Prostate gland (tissue), 2 donors: ENCODE measurements at regions not wholly inside any gene's neighbourhood (a gene's known extent, or its start where the extent isn't known, plus 50 kb on each side); places are given as distances from the start of the nearest gene placed in this dataset.
"Not testable (repeated sequence)": the region's sequence is repeated elsewhere in the genome, so short reads cannot be mapped to it uniquely, and the experiment has no call there.

Experiments
- CTCF ChIP-seq, 4 experiments: fragments of 200-600 bp in 2 of 4; fragments of 450-650 bp in 2 of 4; sonication (generic) in 2 of 4; IDR thresholded peaks; 1 replicate in 3 of 4; 2 replicates in 1 of 4; pipeline ENCODE4 v1.5.1; 2016 to 2019; ENCODE audit warnings: antibody characterized with exemption in 4 of 4, mild to moderate bottlenecking in 2 of 4, moderate library complexity in 2 of 4
- POLR2A ChIP-seq: fragments of 450-650 bp; IDR thresholded peaks from one replicate; pipeline ENCODE4 v1.6.1; 2016; ENCODE audit warnings: antibody characterized with exemption, mild to moderate bottlenecking
- POLR2AphosphoS5 ChIP-seq: sonication (generic); formaldehyde crosslinking; IDR thresholded peaks from one replicate; pipeline ENCODE4 v1.6.1; 2017; ENCODE audit warnings: antibody characterized with exemption

DNA sequence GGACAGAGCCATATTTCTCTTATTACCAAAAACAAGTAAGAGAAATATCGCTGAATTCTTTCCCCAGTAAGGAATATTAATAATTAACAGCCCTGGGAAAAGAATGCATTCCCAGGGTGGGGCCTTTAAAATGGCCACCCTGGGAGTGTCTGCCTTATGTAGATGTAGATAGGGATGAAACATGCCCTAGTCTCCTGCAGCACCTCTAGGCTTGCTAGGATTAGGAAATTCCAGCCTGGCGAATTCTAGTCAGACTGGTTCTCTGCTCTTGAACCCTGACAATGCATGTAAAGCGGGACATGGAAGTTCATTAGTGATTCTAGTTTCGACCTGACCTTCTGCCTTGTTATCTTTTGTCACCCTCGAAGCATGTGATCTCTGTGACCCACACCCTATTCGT is 405.2 kb upstream of the MAP2 start:
- not testable (repeated sequence) for TF ChIP-seq CTCF (IDR thresholded peaks at IDR 0.05); POLR2A; POLR2AphosphoS5
